ENCODE measurements at regions not wholly inside any gene's neighbourhood (a gene's known extent, or its start where the extent isn't known, plus 50 kb on each side); places are given as distances from the start of the nearest gene placed in this dataset.
"Not testable (repeated sequence)": the region's sequence is repeated elsewhere in the genome, so short reads cannot be mapped to it uniquely, and the experiment has no call there.

GRCh38 chr2:41319437-41319836 lies 728.4 kb upstream of the PKDCC start:
- Histone ChIP-seq H3K27me3 (ENCODE audit: insufficient read depth, low read length) (no peaks in the 10 kb centered on the region), H2AFZ (ENCODE audit: low read depth, low read length) (no peak overlapping the region), H3K4me1 (ENCODE audit: insufficient read depth, low read length) (peaks cover 4% of the 10 kb centered on the region), H3K36me3 (ENCODE audit: insufficient read depth, low read length) (no peaks in the 10 kb centered on the region), H3K4me3 (ENCODE audit: low read length) (no peak overlapping the region), H3K9me3 (ENCODE audit: low read length) (no peaks in the 10 kb centered on the region)

- Histone ChIP-seq H3K4me1 (ENCODE audit: insufficient read depth, low read length) (peaks cover under 1% of the 10 kb centered on the region), H3K9me3 (ENCODE audit: low read length) (no peaks in the 10 kb centered on the region), H3K27me3 (ENCODE audit: insufficient read depth, low read length) (no peaks in the 10 kb centered on the region), H3K36me3 (ENCODE audit: insufficient read depth, low read length) (no peaks in the 10 kb centered on the region), H2AFZ (ENCODE audit: low read depth, low read length) (no peak overlapping the region), H3K4me3 (ENCODE audit: low read length) (no peak overlapping the region)
Observed at GRCh38 chr2:41320491-41320890, 727.3 kb upstream of the PKDCC start.

GRCh38 chr2:41321351-41321750 lies 726.5 kb upstream of the PKDCC start:
- no peaks in the 10 kb centered on the region for H3K9me3 ChIP-seq (ENCODE audit: low read length)
- no peaks in the 10 kb centered on the region for H3K4me1 ChIP-seq (ENCODE audit: insufficient read depth, low read length)
- H3K36me3 ChIP-seq (ENCODE audit: insufficient read depth, low read length), result no peaks in the 10 kb centered on the region
- no peak overlapping the region for H2AFZ ChIP-seq (ENCODE audit: low read depth, low read length)
- H3K27me3 ChIP-seq (ENCODE audit: insufficient read depth, low read length), result no peaks in the 10 kb centered on the region
- no peak overlapping the region for H3K4me3 ChIP-seq (ENCODE audit: low read length)

- Histone ChIP-seq H2AFZ (ENCODE audit: low read depth, low read length) (no peak overlapping the region), H3K27me3 (ENCODE audit: insufficient read depth, low read length) (no peaks in the 10 kb centered on the region), H3K36me3 (ENCODE audit: insufficient read depth, low read length) (no peaks in the 10 kb centered on the region), H3K4me3 (ENCODE audit: low read length) (no peak overlapping the region), H3K9me3 (ENCODE audit: low read length) (no peaks in the 10 kb centered on the region), H3K4me1 (ENCODE audit: insufficient read depth, low read length) (peaks cover 5% of the 10 kb centered on the region)
Observed at GRCh38 chr2:41326851-41327250, 721.0 kb upstream of the PKDCC start.

- H3K36me3 ChIP-seq (ENCODE audit: insufficient read depth, low read length), result no peaks in the 10 kb centered on the region
- H3K9me3 ChIP-seq (ENCODE audit: low read length), result no peaks in the 10 kb centered on the region
Observed at GRCh38 chr2:41329040-41329439, 718.8 kb upstream of the PKDCC start.

GRCh38 chr2:41334159-41334558 lies 713.7 kb upstream of the PKDCC start:
- Histone ChIP-seq H3K27me3 (ENCODE audit: insufficient read depth, low read length) (no peaks in the 10 kb centered on the region), H3K4me3 (ENCODE audit: low read length) (no peak overlapping the region), H2AFZ (ENCODE audit: low read depth, low read length) (no peak overlapping the region), H3K9me3 (ENCODE audit: low read length) (no peaks in the 10 kb centered on the region), H3K36me3 (ENCODE audit: insufficient read depth, low read length) (no peaks in the 10 kb centered on the region), H3K4me1 (ENCODE audit: insufficient read depth, low read length) (no peaks in the 10 kb centered on the region)

More at GRCh38 chr2:41329040-41329439, 718.8 kb upstream of the PKDCC start:
- no peaks in the 10 kb centered on the region for H3K27me3 ChIP-seq (ENCODE audit: insufficient read depth, low read length)
- H2AFZ ChIP-seq (ENCODE audit: low read depth, low read length), result no peak overlapping the region
- H3K4me3 ChIP-seq (ENCODE audit: low read length), result no peak overlapping the region
- H3K4me1 ChIP-seq (ENCODE audit: insufficient read depth, low read length), result peaks cover 5% of the 10 kb centered on the region

- H3K9me3 ChIP-seq (ENCODE audit: low read length); H3K36me3 ChIP-seq (ENCODE audit: insufficient read depth, low read length); H3K27me3 ChIP-seq (ENCODE audit: insufficient read depth, low read length); H3K4me3 ChIP-seq (ENCODE audit: low read length); H2AFZ ChIP-seq (ENCODE audit: low read depth, low read length); H3K4me1 ChIP-seq (ENCODE audit: insufficient read depth, low read length): not testable (repeated sequence)
Observed at GRCh38 chr2:41335573-41335972, 712.2 kb upstream of the PKDCC start.

- Histone ChIP-seq H2AFZ (ENCODE audit: low read depth, low read length) (no peak overlapping the region), H3K27me3 (ENCODE audit: insufficient read depth, low read length) (no peaks in the 10 kb centered on the region), H3K4me3 (ENCODE audit: low read length) (no peak overlapping the region), H3K36me3 (ENCODE audit: insufficient read depth, low read length) (no peaks in the 10 kb centered on the region), H3K4me1 (ENCODE audit: insufficient read depth, low read length) (no peaks in the 10 kb centered on the region), H3K9me3 (ENCODE audit: low read length) (no peaks in the 10 kb centered on the region)
Observed at GRCh38 chr2:41337956-41338355, 709.9 kb upstream of the PKDCC start.

GRCh38 chr2:41344529-41344928 lies 703.3 kb upstream of the PKDCC start:
- Histone ChIP-seq H2AFZ (ENCODE audit: low read depth, low read length) (no peak overlapping the region), H3K9me3 (ENCODE audit: low read length) (no peaks in the 10 kb centered on the region), H3K4me1 (ENCODE audit: insufficient read depth, low read length) (no peaks in the 10 kb centered on the region), H3K4me3 (ENCODE audit: low read length) (no peak overlapping the region), H3K27me3 (ENCODE audit: insufficient read depth, low read length) (no peaks in the 10 kb centered on the region), H3K36me3 (ENCODE audit: insufficient read depth, low read length) (no peaks in the 10 kb centered on the region)

GRCh38 chr2:41353060-41353459 lies 694.8 kb upstream of the PKDCC start:
- Histone ChIP-seq H3K27me3 (ENCODE audit: insufficient read depth, low read length) (no peaks in the 10 kb centered on the region), H3K9me3 (ENCODE audit: low read length) (no peaks in the 10 kb centered on the region), H2AFZ (ENCODE audit: low read depth, low read length) (no peak overlapping the region), H3K4me1 (ENCODE audit: insufficient read depth, low read length) (no peaks in the 10 kb centered on the region), H3K4me3 (ENCODE audit: low read length) (no peak overlapping the region), H3K36me3 (ENCODE audit: insufficient read depth, low read length) (no peaks in the 10 kb centered on the region)

GRCh38 chr2:41355794-41356193 lies 692.0 kb upstream of the PKDCC start:
- H3K9me3 ChIP-seq (ENCODE audit: low read length), result no peaks in the 10 kb centered on the region

GRCh38 chr2:41364842-41365241 lies 683.0 kb upstream of the PKDCC start:
- Histone ChIP-seq H2AFZ (ENCODE audit: low read depth, low read length) (no peak overlapping the region), H3K4me3 (ENCODE audit: low read length) (no peak overlapping the region), H3K9me3 (ENCODE audit: low read length) (peaks cover 7% of the 10 kb centered on the region), H3K27me3 (ENCODE audit: insufficient read depth, low read length) (no peaks in the 10 kb centered on the region), H3K36me3 (ENCODE audit: insufficient read depth, low read length) (no peaks in the 10 kb centered on the region), H3K4me1 (ENCODE audit: insufficient read depth, low read length) (no peaks in the 10 kb centered on the region)

More at GRCh38 chr2:41355794-41356193, 692.0 kb upstream of the PKDCC start:
- no peak overlapping the region for H2AFZ ChIP-seq (ENCODE audit: low read depth, low read length)
- H3K36me3 ChIP-seq (ENCODE audit: insufficient read depth, low read length), result no peaks in the 10 kb centered on the region
- H3K27me3 ChIP-seq (ENCODE audit: insufficient read depth, low read length), result no peaks in the 10 kb centered on the region
- H3K4me3 ChIP-seq (ENCODE audit: low read length), result no peak overlapping the region
- H3K4me1 ChIP-seq (ENCODE audit: insufficient read depth, low read length), result no peaks in the 10 kb centered on the region

GRCh38 chr2:41375901-41376300 lies 671.9 kb upstream of the PKDCC start:
- Histone ChIP-seq H3K4me1 (ENCODE audit: insufficient read depth, low read length) (peaks cover 15% of the 10 kb centered on the region), H3K9me3 (ENCODE audit: low read length) (no peaks in the 10 kb centered on the region), H3K36me3 (ENCODE audit: insufficient read depth, low read length) (no peaks in the 10 kb centered on the region)

GRCh38 chr2:41377837-41378236 lies 670.0 kb upstream of the PKDCC start:
- H3K4me3 ChIP-seq (ENCODE audit: low read length), result no peak overlapping the region
- no peaks in the 10 kb centered on the region for H3K9me3 ChIP-seq (ENCODE audit: low read length)
- H3K36me3 ChIP-seq (ENCODE audit: insufficient read depth, low read length), result no peaks in the 10 kb centered on the region
- H2AFZ ChIP-seq (ENCODE audit: low read depth, low read length), result no peak overlapping the region
- H3K4me1 ChIP-seq (ENCODE audit: insufficient read depth, low read length), result peaks cover 15% of the 10 kb centered on the region
- no peaks in the 10 kb centered on the region for H3K27me3 ChIP-seq (ENCODE audit: insufficient read depth, low read length)

More at GRCh38 chr2:41375901-41376300, 671.9 kb upstream of the PKDCC start:
- Histone ChIP-seq H3K4me3 (ENCODE audit: low read length) (no peak overlapping the region), H3K27me3 (ENCODE audit: insufficient read depth, low read length) (no peaks in the 10 kb centered on the region), H2AFZ (ENCODE audit: low read depth, low read length) (no peak overlapping the region)
